Liver (tissue), 8 donors: ENCODE measurements at regions not wholly inside any gene's neighbourhood (a gene's known extent, or its start where the extent isn't known, plus 50 kb on each side); places are given as distances from the start of the nearest gene placed in this dataset.

Experiments
- DNase-seq: peaks from one replicate; pipeline ENCODE4 v3.0.0-alpha.2; 2017; ENCODE audit warnings: low spot score
- H3K27ac ChIP-seq, 2 donors: one replicate each; pipeline ENCODE4 v1.7.0; 2013; ENCODE audit warnings: inconsistent platforms in 2 of 2, low read length in 2 of 2, control low read depth in 1 of 2, low read depth in 1 of 2, mild to moderate bottlenecking in 1 of 2
- H3K27me3 ChIP-seq, 4 donors: one replicate each; pipeline versions ENCODE4 v1.6.1 to v1.7.0; 2013; ENCODE audit warnings: low read length in 3 of 4, inconsistent platforms in 1 of 4, mild to moderate bottlenecking in 1 of 4, moderate library complexity in 1 of 4; ENCODE audit not compliant: control insufficient read depth in 4 of 4, insufficient read depth in 4 of 4
- H3K36me3 ChIP-seq, 4 donors: one replicate each; pipeline versions ENCODE4 v1.6.1 to v1.7.0; 2013; ENCODE audit warnings: low read length in 3 of 4, mild to moderate bottlenecking in 3 of 4, low read depth in 1 of 4, moderate library complexity in 1 of 4; ENCODE audit not compliant: control insufficient read depth in 4 of 4, insufficient read depth in 3 of 4
- H3K4me1 ChIP-seq, 4 donors: one replicate each; pipeline versions ENCODE4 v1.6.1 to v1.7.0; 2013; ENCODE audit warnings: low read length in 3 of 4, mild to moderate bottlenecking in 3 of 4, moderate library complexity in 1 of 4; ENCODE audit not compliant: control insufficient read depth in 4 of 4, insufficient read depth in 4 of 4
- H3K4me3 ChIP-seq, 3 donors: one replicate each; pipeline versions ENCODE4 v1.6.1 to v1.7.0; 2013; ENCODE audit warnings: low read length in 3 of 3, control low read depth in 1 of 3, low read depth in 1 of 3, mild to moderate bottlenecking in 1 of 3
- H3K9ac ChIP-seq, 2 donors: one replicate each; pipeline ENCODE4 v1.7.0; 2013; ENCODE audit warnings: low read length in 2 of 2, mild to moderate bottlenecking in 2 of 2, moderate library complexity in 2 of 2, control low read depth in 1 of 2, low read depth in 1 of 2
- H3K9me3 ChIP-seq, 4 donors: one replicate each; pipeline versions ENCODE4 v1.6.1 to v1.7.0; 2013; ENCODE audit warnings: low read length in 3 of 4; ENCODE audit not compliant: control insufficient read depth in 4 of 4
- EGR1 ChIP-seq, 2 donors: IDR thresholded peaks; 2 replicates each; pipeline ENCODE4 v1.6.1; 2016 to 2018; ENCODE audit warnings: antibody characterized with exemption in 2 of 2, low read depth in 2 of 2
- FOXA1 ChIP-seq: IDR thresholded peaks from 2 replicates; pipeline ENCODE4 v1.6.1; 2016; ENCODE audit warnings: antibody characterized with exemption
- FOXA2 ChIP-seq: IDR thresholded peaks from 2 replicates; pipeline ENCODE4 v1.6.1; 2016; ENCODE audit warnings: antibody characterized with exemption
- GABPA ChIP-seq, 2 donors: IDR thresholded peaks in 1 of 2; conservative IDR thresholded peaks in 1 of 2; 2 replicates each; pipeline ENCODE4 v1.6.1; 2016; ENCODE audit warnings: antibody characterized with exemption in 2 of 2, mild to moderate bottlenecking in 1 of 2, moderate library complexity in 1 of 2
- HNF4A ChIP-seq, 2 donors: conservative IDR thresholded peaks; 2 replicates each; pipeline ENCODE4 v1.6.1; 2016; ENCODE audit warnings: antibody characterized with exemption in 2 of 2, mild to moderate bottlenecking in 2 of 2
- HNF4G ChIP-seq: IDR thresholded peaks from 2 replicates; pipeline ENCODE4 v1.6.1; 2016; ENCODE audit warnings: antibody characterized with exemption
- JUND ChIP-seq, 2 donors: IDR thresholded peaks; 2 replicates each; pipeline ENCODE4 v1.6.1; 2016; ENCODE audit warnings: antibody characterized with exemption in 2 of 2
- NR2F2 ChIP-seq: IDR thresholded peaks from 2 replicates; pipeline ENCODE4 v1.6.1; 2016; ENCODE audit warnings: antibody characterized with exemption
- RAD21 ChIP-seq, 2 donors: IDR thresholded peaks; 2 replicates each; pipeline ENCODE4 v1.6.1; 2016; ENCODE audit warnings: antibody characterized with exemption in 2 of 2, mild to moderate bottlenecking in 2 of 2
- RXRA ChIP-seq, 2 donors: IDR thresholded peaks; 2 replicates each; pipeline ENCODE4 v1.6.1; 2017 to 2018; ENCODE audit warnings: antibody characterized with exemption in 2 of 2, mild to moderate bottlenecking in 1 of 2
- SP1 ChIP-seq: IDR thresholded peaks from 2 replicates; pipeline ENCODE4 v1.6.1; 2018; ENCODE audit warnings: antibody characterized with exemption, mild to moderate bottlenecking
- TAF1 ChIP-seq: conservative IDR thresholded peaks from 2 replicates; pipeline ENCODE4 v1.6.1; 2016; ENCODE audit warnings: antibody characterized with exemption, mild to moderate bottlenecking
- YY1 ChIP-seq: IDR thresholded peaks from 2 replicates; pipeline ENCODE4 v1.6.1; 2016; ENCODE audit warnings: antibody characterized with exemption, mild to moderate bottlenecking
- WGBS: extraction: QIAGEN DNeasy Blood & Tissue Kit; methylation state at CpG from one replicate; pipeline ENCODE4 v1.1.7; 2013; 5-methylcytosine and 5-hydroxymethylcytosine counted together
- TF ChIP-seq, protein P1 (sequence below): IDR thresholded peaks from 2 replicates; pipeline ENCODE4 v1.6.1; 2016; ENCODE audit warnings: antibody characterized with exemption
- TF ChIP-seq, protein P2 (sequence below): fragments of 150-350 bp; IDR thresholded peaks from 2 replicates; pipeline ENCODE4 v1.5.1; 2017; ENCODE audit warnings: improper control_type of control experiment, low read depth, low read length; ENCODE audit not compliant: missing input control
- TF ChIP-seq, protein P3 (sequence below): IDR thresholded peaks from 2 replicates; pipeline ENCODE4 v1.6.1; 2016; ENCODE audit warnings: antibody characterized with exemption, mild to moderate bottlenecking
- TF ChIP-seq, protein P4 (sequence below): IDR thresholded peaks from 2 replicates; pipeline ENCODE4 v1.6.1; 2016; ENCODE audit warnings: antibody characterized with exemption
- TF ChIP-seq, protein P5 (sequence below): IDR thresholded peaks from 2 replicates; pipeline ENCODE4 v1.6.1; 2016; ENCODE audit warnings: antibody characterized with exemption
- donor health status: healthy.
- donor health status: healthy.
- donor health status: healthy.
- donor health status: healthy.
- donor health status: healthy.

DNA sequence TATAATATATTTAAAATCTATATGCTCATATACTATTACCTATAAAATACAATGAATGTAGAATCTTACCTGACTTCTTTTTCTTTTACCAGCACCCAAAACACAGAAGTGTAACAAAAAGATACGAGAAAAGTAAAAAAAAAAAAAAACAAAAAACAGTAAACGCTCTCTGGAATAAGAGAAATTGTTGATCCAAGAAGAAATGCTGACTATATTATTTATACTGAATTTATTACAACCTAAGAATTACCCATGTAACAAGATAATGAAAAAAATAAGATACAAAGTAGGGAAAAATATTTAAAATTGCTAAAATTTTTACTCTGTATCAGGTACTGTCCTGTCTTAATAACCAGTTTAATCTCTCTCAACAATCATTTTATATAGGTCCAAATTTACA lies 787.9 kb upstream of the MAN1A1 start:
- Histone ChIP-seq H3K36me3 (no peaks in the 10 kb centered on the region), H3K27me3 (no peaks in the 10 kb centered on the region), H3K4me1 (no peaks in the 10 kb centered on the region), H3K4me3 (no peak overlapping the region), H3K9me3 (no peaks in the 10 kb centered on the region), H3K9ac (no peak overlapping the region), H3K27ac (no peak overlapping the region)
- TF ChIP-seq FOXA1 (no peak), NR2F2 (no peak), HNF4G (no peak), RAD21 (IDR thresholded peaks at IDR 0.05) (no peak), GABPA (IDR thresholded peaks at IDR 0.05 in 1 of 2, conservative IDR thresholded peaks at IDR 0.05 in 1 of 2) (no peak), TAF1 (no peak), YY1 (no peak), FOXA2 (no peak), RXRA (IDR thresholded peaks at IDR 0.05) (no peak), HNF4A (conservative IDR thresholded peaks at IDR 0.05) (no peak), SP1 (no peak), JUND (IDR thresholded peaks at IDR 0.05) (no peak), EGR1 (IDR thresholded peaks at IDR 0.05; ENCODE audit: low read depth in 2 of 2) (no peak)
- TF ChIP-seq, protein P1, sequence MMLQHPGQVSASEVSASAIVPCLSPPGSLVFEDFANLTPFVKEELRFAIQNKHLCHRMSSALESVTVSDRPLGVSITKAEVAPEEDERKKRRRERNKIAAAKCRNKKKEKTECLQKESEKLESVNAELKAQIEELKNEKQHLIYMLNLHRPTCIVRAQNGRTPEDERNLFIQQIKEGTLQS: no peak
- TF ChIP-seq, protein P2, sequence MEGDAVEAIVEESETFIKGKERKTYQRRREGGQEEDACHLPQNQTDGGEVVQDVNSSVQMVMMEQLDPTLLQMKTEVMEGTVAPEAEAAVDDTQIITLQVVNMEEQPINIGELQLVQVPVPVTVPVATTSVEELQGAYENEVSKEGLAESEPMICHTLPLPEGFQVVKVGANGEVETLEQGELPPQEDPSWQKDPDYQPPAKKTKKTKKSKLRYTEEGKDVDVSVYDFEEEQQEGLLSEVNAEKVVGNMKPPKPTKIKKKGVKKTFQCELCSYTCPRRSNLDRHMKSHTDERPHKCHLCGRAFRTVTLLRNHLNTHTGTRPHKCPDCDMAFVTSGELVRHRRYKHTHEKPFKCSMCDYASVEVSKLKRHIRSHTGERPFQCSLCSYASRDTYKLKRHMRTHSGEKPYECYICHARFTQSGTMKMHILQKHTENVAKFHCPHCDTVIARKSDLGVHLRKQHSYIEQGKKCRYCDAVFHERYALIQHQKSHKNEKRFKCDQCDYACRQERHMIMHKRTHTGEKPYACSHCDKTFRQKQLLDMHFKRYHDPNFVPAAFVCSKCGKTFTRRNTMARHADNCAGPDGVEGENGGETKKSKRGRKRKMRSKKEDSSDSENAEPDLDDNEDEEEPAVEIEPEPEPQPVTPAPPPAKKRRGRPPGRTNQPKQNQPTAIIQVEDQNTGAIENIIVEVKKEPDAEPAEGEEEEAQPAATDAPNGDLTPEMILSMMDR: no peak
- TF ChIP-seq, protein P3, sequence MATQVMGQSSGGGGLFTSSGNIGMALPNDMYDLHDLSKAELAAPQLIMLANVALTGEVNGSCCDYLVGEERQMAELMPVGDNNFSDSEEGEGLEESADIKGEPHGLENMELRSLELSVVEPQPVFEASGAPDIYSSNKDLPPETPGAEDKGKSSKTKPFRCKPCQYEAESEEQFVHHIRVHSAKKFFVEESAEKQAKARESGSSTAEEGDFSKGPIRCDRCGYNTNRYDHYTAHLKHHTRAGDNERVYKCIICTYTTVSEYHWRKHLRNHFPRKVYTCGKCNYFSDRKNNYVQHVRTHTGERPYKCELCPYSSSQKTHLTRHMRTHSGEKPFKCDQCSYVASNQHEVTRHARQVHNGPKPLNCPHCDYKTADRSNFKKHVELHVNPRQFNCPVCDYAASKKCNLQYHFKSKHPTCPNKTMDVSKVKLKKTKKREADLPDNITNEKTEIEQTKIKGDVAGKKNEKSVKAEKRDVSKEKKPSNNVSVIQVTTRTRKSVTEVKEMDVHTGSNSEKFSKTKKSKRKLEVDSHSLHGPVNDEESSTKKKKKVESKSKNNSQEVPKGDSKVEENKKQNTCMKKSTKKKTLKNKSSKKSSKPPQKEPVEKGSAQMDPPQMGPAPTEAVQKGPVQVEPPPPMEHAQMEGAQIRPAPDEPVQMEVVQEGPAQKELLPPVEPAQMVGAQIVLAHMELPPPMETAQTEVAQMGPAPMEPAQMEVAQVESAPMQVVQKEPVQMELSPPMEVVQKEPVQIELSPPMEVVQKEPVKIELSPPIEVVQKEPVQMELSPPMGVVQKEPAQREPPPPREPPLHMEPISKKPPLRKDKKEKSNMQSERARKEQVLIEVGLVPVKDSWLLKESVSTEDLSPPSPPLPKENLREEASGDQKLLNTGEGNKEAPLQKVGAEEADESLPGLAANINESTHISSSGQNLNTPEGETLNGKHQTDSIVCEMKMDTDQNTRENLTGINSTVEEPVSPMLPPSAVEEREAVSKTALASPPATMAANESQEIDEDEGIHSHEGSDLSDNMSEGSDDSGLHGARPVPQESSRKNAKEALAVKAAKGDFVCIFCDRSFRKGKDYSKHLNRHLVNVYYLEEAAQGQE: no peak
- TF ChIP-seq, protein P4, sequence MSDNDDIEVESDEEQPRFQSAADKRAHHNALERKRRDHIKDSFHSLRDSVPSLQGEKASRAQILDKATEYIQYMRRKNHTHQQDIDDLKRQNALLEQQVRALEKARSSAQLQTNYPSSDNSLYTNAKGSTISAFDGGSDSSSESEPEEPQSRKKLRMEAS: no peak
- TF ChIP-seq, protein P5, sequence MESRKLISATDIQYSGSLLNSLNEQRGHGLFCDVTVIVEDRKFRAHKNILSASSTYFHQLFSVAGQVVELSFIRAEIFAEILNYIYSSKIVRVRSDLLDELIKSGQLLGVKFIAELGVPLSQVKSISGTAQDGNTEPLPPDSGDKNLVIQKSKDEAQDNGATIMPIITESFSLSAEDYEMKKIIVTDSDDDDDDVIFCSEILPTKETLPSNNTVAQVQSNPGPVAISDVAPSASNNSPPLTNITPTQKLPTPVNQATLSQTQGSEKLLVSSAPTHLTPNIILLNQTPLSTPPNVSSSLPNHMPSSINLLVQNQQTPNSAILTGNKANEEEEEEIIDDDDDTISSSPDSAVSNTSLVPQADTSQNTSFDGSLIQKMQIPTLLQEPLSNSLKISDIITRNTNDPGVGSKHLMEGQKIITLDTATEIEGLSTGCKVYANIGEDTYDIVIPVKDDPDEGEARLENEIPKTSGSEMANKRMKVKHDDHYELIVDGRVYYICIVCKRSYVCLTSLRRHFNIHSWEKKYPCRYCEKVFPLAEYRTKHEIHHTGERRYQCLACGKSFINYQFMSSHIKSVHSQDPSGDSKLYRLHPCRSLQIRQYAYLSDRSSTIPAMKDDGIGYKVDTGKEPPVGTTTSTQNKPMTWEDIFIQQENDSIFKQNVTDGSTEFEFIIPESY: no peak
- DNase-seq: no peak
- WGBS: 73% methylated on average over 2 of the region's 2 CpGs

DNA sequence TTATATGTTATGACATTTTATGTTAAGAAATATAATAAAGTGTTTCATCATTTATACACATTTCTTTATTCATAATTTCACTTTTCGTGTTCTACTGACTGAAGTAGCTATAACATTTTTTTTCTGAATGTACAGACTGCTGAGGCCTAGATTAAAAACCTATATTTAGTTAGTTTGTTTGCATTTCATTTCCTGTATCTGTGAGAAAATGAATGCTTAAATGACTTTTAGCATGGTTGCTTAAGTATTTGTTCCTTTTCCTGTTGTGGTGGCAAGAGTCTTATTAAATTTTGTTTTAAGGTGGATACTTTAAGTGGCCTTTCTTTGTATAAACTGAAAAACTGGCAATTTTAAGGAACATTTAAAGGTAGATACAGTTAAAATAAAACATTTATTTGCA lies 779.7 kb upstream of the MAN1A1 start:
- 66% methylated on average over 1 of the region's 1 CpG for WGBS
- Histone ChIP-seq H3K27ac (no peak overlapping the region), H3K9me3 (no peaks in the 10 kb centered on the region), H3K36me3 (no peaks in the 10 kb centered on the region), H3K4me1 (no peaks in the 10 kb centered on the region), H3K9ac (no peak overlapping the region), H3K27me3 (no peaks in the 10 kb centered on the region), H3K4me3 (no peak overlapping the region)
- no peak for DNase-seq
- TF ChIP-seq JUND (IDR thresholded peaks at IDR 0.05): no peak
- TF ChIP-seq NR2F2: no peak
- TF ChIP-seq GABPA (IDR thresholded peaks at IDR 0.05 in 1 of 2, conservative IDR thresholded peaks at IDR 0.05 in 1 of 2): no peak
- TF ChIP-seq, protein P2: no peak
- no peak for TF ChIP-seq TAF1
- no peak for TF ChIP-seq FOXA1
- TF ChIP-seq SP1: no peak
- TF ChIP-seq HNF4A (conservative IDR thresholded peaks at IDR 0.05): no peak
- TF ChIP-seq, protein P5: no peak
- TF ChIP-seq RAD21 (IDR thresholded peaks at IDR 0.05): no peak
- TF ChIP-seq, protein P4: no peak
